ENCODE measurements at regions not wholly inside any gene's neighbourhood (a gene's known extent, or its start where the extent isn't known, plus 50 kb on each side); places are given as distances from the start of the nearest gene placed in this dataset.
A peak's percentile ranks its signal among the peaks of the same experiment; 100 is the strongest.

DNA sequence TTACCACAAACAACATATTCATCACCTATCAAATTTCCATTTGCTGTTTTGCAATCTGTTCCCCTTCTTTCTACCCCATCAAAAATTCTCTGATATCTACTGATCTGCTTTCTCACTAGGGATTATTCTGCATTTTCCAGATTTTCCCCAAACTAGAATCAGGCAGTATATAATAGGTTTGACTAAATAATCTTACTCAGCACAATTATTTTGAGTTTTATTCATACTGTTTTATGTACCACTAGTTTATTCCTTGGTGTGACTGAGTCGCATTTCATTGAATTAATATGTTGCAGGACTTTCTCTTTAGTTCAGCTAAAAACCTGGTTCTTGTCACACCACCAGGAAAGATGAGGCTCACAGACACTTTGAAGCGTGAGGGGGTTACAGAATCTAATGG is 131.4 kb downstream of the CYLC2 start:
- TF ChIP-seq CTCF (conservative IDR thresholded peaks at IDR 0.05; ENCODE audit: low read length) (no peak), EZH2phosphoT487 (IDR thresholded peaks at IDR 0.05; ENCODE audit: borderline replicate concordance, low read depth, low read length) (no peak)
- CTCF ChIA-PET (ENCODE audit: unreplicated experiment): no interaction called here

DNA sequence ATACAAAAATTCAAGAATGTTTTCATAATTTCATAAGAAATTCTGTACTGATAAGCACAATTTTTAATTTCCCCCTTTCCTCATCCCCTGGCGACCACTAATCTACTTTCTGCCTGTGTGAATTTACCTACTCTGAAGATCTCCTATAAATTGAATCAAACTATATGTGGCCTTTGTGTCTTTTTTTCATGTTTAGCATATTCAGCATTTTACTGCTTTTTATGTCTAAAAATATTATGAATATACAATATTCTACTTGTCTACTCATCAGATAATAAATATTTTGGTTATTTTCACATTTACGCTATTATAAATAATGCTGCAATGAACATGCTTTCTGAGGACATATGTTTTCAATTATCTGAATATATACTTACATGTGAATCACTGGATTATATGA is 144.8 kb downstream of the CYLC2 start:
- Histone ChIP-seq H3K79me2 (ENCODE audit: insufficient read depth, low read depth, low read length) (no peaks in the 10 kb centered on the region), H3K36me3 (ENCODE audit: insufficient read depth, low read length) (no peaks in the 10 kb centered on the region), H2AFZ (ENCODE audit: low read length) (no peak overlapping the region), H3K9me2 (ENCODE audit: insufficient read depth, low read length) (no peaks in the 10 kb centered on the region), H3K4me3 (ENCODE audit: low read depth, low read length, poor library complexity, severe bottlenecking) (no peak overlapping the region), H3K9me3 (ENCODE audit: low read length) (no peaks in the 10 kb centered on the region), H3K4me1 (ENCODE audit: insufficient read depth, low read length, poor library complexity, severe bottlenecking) (no peaks in the 10 kb centered on the region), H3K4me2 (ENCODE audit: low read length) (no peak overlapping the region), H3K27ac (ENCODE audit: low read depth, low read length, poor library complexity, severe bottlenecking) (no peak overlapping the region), H4K20me1 (ENCODE audit: insufficient read depth, low read length) (no peaks in the 10 kb centered on the region)
- DNase-seq (ENCODE audit: low spot score): no peak
- intact Hi-C loops (cut with micrococcal nuclease; ENCODE audit: unreplicated experiment): no loop called here
- TF ChIP-seq EZH2phosphoT487 (IDR thresholded peaks at IDR 0.05; ENCODE audit: borderline replicate concordance, low read depth, low read length) (no peak), CTCF (conservative IDR thresholded peaks at IDR 0.05; ENCODE audit: low read length) (no peak)
- CTCF ChIA-PET (ENCODE audit: unreplicated experiment): no interaction called here
- POLR2A ChIA-PET: no interaction called here
- BruUV-seq (replicated peaks): no TSS peak

More for the DNA sequence above, 131.4 kb downstream of the CYLC2 start:
- no TSS peak for BruUV-seq (replicated peaks)
- Histone ChIP-seq H3K4me1 (ENCODE audit: insufficient read depth, low read length, poor library complexity, severe bottlenecking) (no peaks in the 10 kb centered on the region), H3K9me3 (ENCODE audit: low read length) (no peaks in the 10 kb centered on the region), H3K4me2 (ENCODE audit: low read length) (no peak overlapping the region), H3K79me2 (ENCODE audit: insufficient read depth, low read depth, low read length) (no peaks in the 10 kb centered on the region), H3K4me3 (ENCODE audit: low read depth, low read length, poor library complexity, severe bottlenecking) (no peak overlapping the region), H2AFZ (ENCODE audit: low read length) (no peak overlapping the region), H3K36me3 (ENCODE audit: insufficient read depth, low read length) (no peaks in the 10 kb centered on the region), H3K27ac (ENCODE audit: low read depth, low read length, poor library complexity, severe bottlenecking) (no peak overlapping the region), H4K20me1 (ENCODE audit: insufficient read depth, low read length) (no peaks in the 10 kb centered on the region), H3K9me2 (ENCODE audit: insufficient read depth, low read length) (no peaks in the 10 kb centered on the region)
- no peak for DNase-seq (ENCODE audit: low spot score)
- POLR2A ChIA-PET: interaction anchor here (0.6 kb wide), 1 partner anchor 793 kb away, joined by 3 read pairs; no protein-coding TSS in a partner anchor
- intact Hi-C loops (cut with micrococcal nuclease; ENCODE audit: unreplicated experiment): no loop called here

GRCh38 chr9:103152473-103152872 is 157.3 kb downstream of the CYLC2 start:
- H2AFZ ChIP-seq (ENCODE audit: low read length): no peak overlapping the region
- BruUV-seq (replicated peaks): no TSS peak
- TF ChIP-seq EZH2phosphoT487 (IDR thresholded peaks at IDR 0.05; ENCODE audit: borderline replicate concordance, low read depth, low read length) (no peak), CTCF (conservative IDR thresholded peaks at IDR 0.05; ENCODE audit: low read length) (0 out of 2 replicates have a peak, but pooled peaks have one; percentile 16)
- ChIA-PET POLR2A (interaction anchor here (1.3 to 2.0 kb wide), 2 partner anchors 9 to 11 kb away, joined by 3 to 6 read pairs; no protein-coding TSS in a partner anchor), CTCF (ENCODE audit: unreplicated experiment) (no interaction called here)
- intact Hi-C loops (cut with micrococcal nuclease; ENCODE audit: unreplicated experiment): no loop called here
- H3K4me1 ChIP-seq (ENCODE audit: insufficient read depth, low read length, poor library complexity, severe bottlenecking): no peaks in the 10 kb centered on the region
- no peak overlapping the region for H3K4me2 ChIP-seq (ENCODE audit: low read length)
- no peak for DNase-seq (ENCODE audit: low spot score)
- H3K9me3 ChIP-seq (ENCODE audit: low read length): no peaks in the 10 kb centered on the region
- H3K36me3 ChIP-seq (ENCODE audit: insufficient read depth, low read length): no peaks in the 10 kb centered on the region
- H3K79me2 ChIP-seq (ENCODE audit: insufficient read depth, low read depth, low read length): no peaks in the 10 kb centered on the region
- H3K4me3 ChIP-seq (ENCODE audit: low read depth, low read length, poor library complexity, severe bottlenecking): no peak overlapping the region
- H4K20me1 ChIP-seq (ENCODE audit: insufficient read depth, low read length): no peaks in the 10 kb centered on the region
- no peaks in the 10 kb centered on the region for H3K9me2 ChIP-seq (ENCODE audit: insufficient read depth, low read length)
- no peak overlapping the region for H3K27ac ChIP-seq (ENCODE audit: low read depth, low read length, poor library complexity, severe bottlenecking)

Data from OCI-LY7 (cell line).